ENCODE measurements at regions not wholly inside any gene's neighbourhood (a gene's known extent, or its start where the extent isn't known, plus 50 kb on each side); places are given as distances from the start of the nearest gene placed in this dataset.

GRCh38 chr7:12757443-12757842 is 70.0 kb downstream of the ARL4A start:
- Mint-ChIP-seq H3K4me3 (no peak overlapping the region), H3K27me3 (ENCODE audit: insufficient read depth, low read depth, poor library complexity) (peaks cover 1% of the 10 kb centered on the region), H3K27ac (no peak overlapping the region), H3K36me3 (ENCODE audit: low read depth) (peaks cover 27% of the 10 kb centered on the region), H3K4me1 (peaks cover 13% of the 10 kb centered on the region; the same call in 2 of the 3 replicates), H3K9me3 (peaks cover 23% of the 10 kb centered on the region)
- H3K4me3 ChIP-seq: no peak overlapping the region
- no peak overlapping the region for H3K4me2 ChIP-seq
- no peak for ATAC-seq
- no peaks in the 10 kb centered on the region for H3K27me3 ChIP-seq (ENCODE audit: insufficient read depth)
- H3K27ac ChIP-seq (ENCODE audit: low read depth): no peak overlapping the region
- H2AFZ ChIP-seq: no peak overlapping the region
- TF ChIP-seq CREB1 (CRISPR knock-in tag; IDR thresholded peaks at IDR 0.05; ENCODE audit: low read depth) (no peak), EZH2phosphoT487 (IDR thresholded peaks at IDR 0.05; ENCODE audit: unreplicated experiment) (no peak), ZNF462 (CRISPR knock-in tag; IDR thresholded peaks at IDR 0.05) (no peak), ZNF331 (CRISPR knock-in tag; IDR thresholded peaks at IDR 0.05; ENCODE audit: low read depth) (no peak), ZNF114 (CRISPR knock-in tag; IDR thresholded peaks at IDR 0.05) (no peak), CTCF (conservative IDR thresholded peaks at IDR 0.05; ENCODE audit: low read depth in 2 of 2) (no peak), ETS1 (IDR thresholded peaks at IDR 0.05) (no peak), REST (IDR thresholded peaks at IDR 0.05; ENCODE audit: unreplicated experiment) (no peak), EZH2 (IDR thresholded peaks at IDR 0.05; ENCODE audit: low read depth, unreplicated experiment) (no peak), POLR2AphosphoS5 (IDR thresholded peaks at IDR 0.05; ENCODE audit: low read depth) (no peak), JUNB (IDR thresholded peaks at IDR 0.05; ENCODE audit: unreplicated experiment) (no peak), NANOG (IDR thresholded peaks at IDR 0.05; ENCODE audit: borderline replicate concordance) (no peak), STAT1 (IDR thresholded peaks at IDR 0.05; ENCODE audit: unreplicated experiment) (no peak)
- 0 out of 2 replicates have a peak, but pooled peaks cover 5% of the 10 kb centered on the region for H3K9me2 ChIP-seq (ENCODE audit: insufficient read depth)
- H3F3A ChIP-seq (replicated peaks; ENCODE audit: low read depth): no peaks in the 10 kb centered on the region
- H3K79me2 ChIP-seq (replicated peaks; ENCODE audit: insufficient read depth): no peaks in the 10 kb centered on the region
- DNase-seq (ENCODE audit: low spot score): no peak
- H4K20me1 ChIP-seq (replicated peaks; ENCODE audit: insufficient read depth): no peaks in the 10 kb centered on the region
- H3K4me1 ChIP-seq (ENCODE audit: insufficient read depth): no peaks in the 10 kb centered on the region
- peaks cover 5% of the 10 kb centered on the region for H3K36me3 ChIP-seq (ENCODE audit: insufficient read depth)

All from GM23338 (cell line).